Keratinocyte (primary cell): ENCODE measurements at regions not wholly inside any gene's neighbourhood (a gene's known extent, or its start where the extent isn't known, plus 50 kb on each side); places are given as distances from the start of the nearest gene placed in this dataset.

Source experiments
- DNase-seq: peaks from one replicate; pipeline ENCODE4 v3.0.0-alpha.2; 2011; ENCODE audit warnings: low read depth, missing footprints, low spot score
- FAIRE-seq: peaks from 2 replicates; lab custom pipeline; 2011; peaks lifted over from hg19 to GRCh38; lab: Jason Lieb, UNC
- H2AFZ ChIP-seq: 2 replicates; pipeline ENCODE4 v1.6.0; 2012; ENCODE audit warnings: low read length, control low read depth, inconsistent platforms; ENCODE audit not compliant: control insufficient read depth
- H3K27ac ChIP-seq: 2 replicates; pipeline ENCODE4 v1.5.1; 2011; ENCODE audit warnings: low read length; ENCODE audit not compliant: control insufficient read depth, insufficient read depth
- H3K27me3 ChIP-seq: 3 replicates; pipeline ENCODE4 v1.6.0; 2011; ENCODE audit warnings: low read length; ENCODE audit not compliant: control insufficient read depth, insufficient read depth; ENCODE audit errors: extremely low read depth
- H3K36me3 ChIP-seq, 2 experiments: 2 replicates in 1 of 2; 3 replicates in 1 of 2; pipeline ENCODE4 v1.5.1; 2011; ENCODE audit warnings: low read length in 2 of 2, mild to moderate bottlenecking in 1 of 2; ENCODE audit not compliant: control insufficient read depth in 2 of 2, insufficient read depth in 2 of 2; ENCODE audit errors: extremely low read depth in 1 of 2
- H3K4me1 ChIP-seq: 3 replicates; pipeline ENCODE4 v1.5.1; 2011; ENCODE audit warnings: low read length; ENCODE audit not compliant: control insufficient read depth, insufficient read depth; ENCODE audit errors: extremely low read depth
- H3K4me2 ChIP-seq: 3 replicates; pipeline ENCODE4 v1.6.0; 2011; ENCODE audit warnings: low read depth, low read length; ENCODE audit not compliant: control insufficient read depth, insufficient read depth; ENCODE audit errors: extremely low read depth
- H3K4me3 ChIP-seq, 3 experiments: fragments of 200-600 bp in 1 of 3; sonication (generic) in 1 of 3; 2 replicates in 2 of 3; 3 replicates in 1 of 3; pipeline ENCODE4 v1.5.1; 2011 to 2016; ENCODE audit warnings: low read length in 3 of 3, mild to moderate bottlenecking in 3 of 3, control low read depth in 2 of 3, inconsistent platforms in 1 of 3, low read depth in 1 of 3, mixed read lengths in 1 of 3, mixed run types in 1 of 3, moderate library complexity in 1 of 3; ENCODE audit not compliant: control insufficient read depth in 2 of 3, insufficient read depth in 2 of 3; ENCODE audit errors: extremely low read depth in 1 of 3
- H3K79me2 ChIP-seq: 2 replicates; pipeline ENCODE4 v1.6.0; 2012; ENCODE audit warnings: low read length; ENCODE audit not compliant: control insufficient read depth, insufficient read depth
- H3K9ac ChIP-seq: 3 replicates; pipeline ENCODE4 v1.6.0; 2011; ENCODE audit warnings: low read length; ENCODE audit not compliant: control insufficient read depth, insufficient read depth; ENCODE audit errors: extremely low read depth
- H3K9me1 ChIP-seq: 3 replicates; pipeline ENCODE4 v1.6.0; 2011; ENCODE audit warnings: low read length; ENCODE audit not compliant: control insufficient read depth, insufficient read depth; ENCODE audit errors: extremely low read depth
- H3K9me3 ChIP-seq: 2 replicates; pipeline ENCODE4 v1.5.1; 2012; ENCODE audit warnings: low read depth, low read length; ENCODE audit not compliant: control insufficient read depth
- H4K20me1 ChIP-seq: 3 replicates; pipeline ENCODE4 v1.6.0; 2011; ENCODE audit warnings: low read length; ENCODE audit not compliant: control insufficient read depth, insufficient read depth; ENCODE audit errors: extremely low read depth
- CTCF ChIP-seq, 3 experiments: IDR thresholded peaks in 1 of 3; conservative IDR thresholded peaks in 1 of 3; optimal IDR thresholded peaks in 1 of 3; 2 replicates in 2 of 3; 3 replicates in 1 of 3; pipeline versions ENCODE3 to v1.5.1; 2011; ENCODE audit warnings: low read length in 3 of 3, mild to moderate bottlenecking in 3 of 3, moderate library complexity in 2 of 3, control low read depth in 1 of 3, inconsistent platforms in 1 of 3; ENCODE audit not compliant: insufficient read depth in 2 of 3; ENCODE audit errors: extremely low read depth in 1 of 3
- EZH2 ChIP-seq: IDR thresholded peaks from one replicate; pipeline ENCODE4 v1.6.1; 2012; ENCODE audit warnings: inconsistent platforms, mild to moderate bottlenecking, low read length, moderate library complexity
- dilution Hi-C: fragments of 300-500 bp; cut with MboI; formaldehyde crosslinking; loops from one replicate; pipeline ENCODE4 v1.7.0; 2020; ENCODE audit warnings: low sequenced_read_pairs; ENCODE audit not compliant: extremely low pct_ligation_motif_present

- Histone ChIP-seq H4K20me1 (no peaks in the 10 kb centered on the region), H3K4me3 (no peak overlapping the region), H3K36me3 (no peaks in the 10 kb centered on the region), H3K79me2 (no peaks in the 10 kb centered on the region), H3K4me2 (no peak overlapping the region), H3K9me1 (no peaks in the 10 kb centered on the region), H3K9me3 (peaks cover 2% of the 10 kb centered on the region), H2AFZ (no peak overlapping the region), H3K4me1 (no peaks in the 10 kb centered on the region), H3K9ac (no peak overlapping the region), H3K27ac (no peak overlapping the region), H3K27me3 (no peaks in the 10 kb centered on the region)
- dilution Hi-C loops = no loop called here
- TF ChIP-seq CTCF (optimal IDR thresholded peaks at IDR 0.05 in 1 of 3, IDR thresholded peaks at IDR 0.05 in 1 of 3, conservative IDR thresholded peaks at IDR 0.05 in 1 of 3; ENCODE audit: extremely low read depth in 1 of 3, insufficient read depth in 2 of 3, low read length in 3 of 3) (no peak), EZH2 (no peak)
- DNase-seq (no peak), FAIRE-seq (no peak)
Measured at GRCh38 chr5:4345850-4346249, 750.2 kb downstream of the IRX1 start.

DNA sequence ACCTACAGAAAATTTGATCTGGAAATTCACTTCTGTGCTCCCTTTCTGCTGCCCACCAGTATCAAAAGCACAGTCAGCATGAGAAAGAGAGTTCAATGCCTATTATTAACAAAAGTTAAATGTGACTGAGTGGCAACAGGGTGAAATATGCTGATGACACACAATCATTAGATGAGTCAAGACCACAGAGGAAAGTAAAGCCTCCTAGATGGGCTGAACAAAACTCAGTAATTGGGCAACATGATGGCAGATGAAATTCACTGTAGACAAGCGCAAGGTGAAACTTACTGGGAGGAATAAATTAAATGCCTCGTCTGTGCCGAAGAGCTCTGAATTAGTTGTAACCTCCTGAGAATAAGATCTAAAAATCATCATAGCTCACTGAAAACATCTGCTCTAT is 752.8 kb downstream of the IRX1 start:
- H3K9ac ChIP-seq = no peak overlapping the region
- H3K79me2 ChIP-seq = no peaks in the 10 kb centered on the region
- no peak for TF ChIP-seq CTCF (optimal IDR thresholded peaks at IDR 0.05 in 1 of 3, IDR thresholded peaks at IDR 0.05 in 1 of 3, conservative IDR thresholded peaks at IDR 0.05 in 1 of 3; ENCODE audit: extremely low read depth in 1 of 3, insufficient read depth in 2 of 3, low read length in 3 of 3)
- no peak for TF ChIP-seq EZH2
- H2AFZ ChIP-seq = no peak overlapping the region
- H3K4me1 ChIP-seq = no peaks in the 10 kb centered on the region
- peaks cover 2% of the 10 kb centered on the region for H3K9me3 ChIP-seq
- H3K36me3 ChIP-seq = no peaks in the 10 kb centered on the region
- no peak overlapping the region for H3K27ac ChIP-seq
- H3K27me3 ChIP-seq = no peaks in the 10 kb centered on the region
- H3K9me1 ChIP-seq = no peaks in the 10 kb centered on the region
- H3K4me3 ChIP-seq = no peak overlapping the region
- DNase-seq = no peak
- no peak overlapping the region for H3K4me2 ChIP-seq
- dilution Hi-C loops = no loop called here
- no peaks in the 10 kb centered on the region for H4K20me1 ChIP-seq
- FAIRE-seq = no peak
